SKM-1 (cell line): ENCODE measurements at regions not wholly inside any gene's neighbourhood (a gene's known extent, or its start where the extent isn't known, plus 50 kb on each side); places are given as distances from the start of the nearest gene placed in this dataset.

Source experiments
- DNase-seq: peaks from one replicate; lab custom pipeline; 2025; ENCODE audit not compliant: unreplicated experiment; lab: John Stamatoyannopoulos, UW

DNA sequence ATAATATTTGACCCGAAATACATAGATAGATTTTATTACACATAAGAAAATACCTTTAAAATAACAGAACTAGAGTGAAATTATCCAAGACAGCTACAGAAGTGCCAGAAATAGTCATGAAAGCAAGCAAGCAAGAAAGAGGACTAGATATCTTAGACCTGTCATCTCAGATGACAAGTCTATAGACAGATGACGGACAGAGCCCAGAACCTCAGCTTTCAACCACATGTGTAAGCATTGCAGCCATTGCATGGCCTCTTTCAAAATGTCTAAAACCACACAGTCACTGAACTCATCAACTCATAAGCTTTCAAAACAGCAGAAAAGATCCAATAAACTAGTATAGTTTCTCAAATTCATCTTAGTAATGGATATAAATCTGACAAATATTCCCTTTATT is 59.8 kb upstream of the FHIT start:
- no peak for DNase-seq

DNA sequence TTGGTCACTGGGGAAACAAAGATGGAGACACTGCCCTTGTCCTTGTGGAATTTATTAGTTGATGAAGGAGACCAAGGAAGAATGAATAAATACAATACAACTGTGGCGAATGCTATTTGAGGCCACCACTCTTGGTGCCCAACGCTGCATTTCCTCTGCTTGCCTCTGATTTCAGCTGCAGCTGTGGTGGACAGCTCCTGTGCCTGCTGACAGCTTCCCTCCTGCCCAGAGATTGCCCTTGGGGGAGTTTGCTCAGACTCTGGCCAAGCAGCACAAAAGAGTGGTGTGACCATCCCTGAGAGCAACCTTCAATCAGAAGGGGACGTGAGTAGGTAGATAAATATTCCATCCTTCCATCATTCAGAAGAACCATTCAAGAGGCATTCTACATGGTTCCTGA is 64.6 kb upstream of the FHIT start:
- DNase-seq = no peak

DNA sequence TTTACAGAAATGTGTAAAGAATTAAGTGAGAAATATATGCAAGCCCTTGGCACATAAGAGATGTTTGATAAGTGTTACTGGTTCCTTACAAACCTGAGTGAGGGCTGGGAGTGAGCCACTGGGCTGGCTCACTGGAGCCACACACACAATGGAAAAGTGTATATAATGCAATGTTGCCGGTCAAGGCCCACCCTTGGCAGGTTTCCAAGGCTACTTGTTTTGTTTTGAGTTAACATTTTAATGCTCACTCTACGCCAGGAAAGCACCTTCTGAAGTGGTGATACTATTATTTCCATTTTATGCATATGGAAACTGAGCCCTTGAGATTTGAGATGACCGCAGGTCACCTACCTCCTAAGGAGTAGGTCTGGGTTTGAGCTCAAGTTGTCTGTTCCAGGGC is 71.8 kb upstream of the FHIT start:
- no peak for DNase-seq

DNA sequence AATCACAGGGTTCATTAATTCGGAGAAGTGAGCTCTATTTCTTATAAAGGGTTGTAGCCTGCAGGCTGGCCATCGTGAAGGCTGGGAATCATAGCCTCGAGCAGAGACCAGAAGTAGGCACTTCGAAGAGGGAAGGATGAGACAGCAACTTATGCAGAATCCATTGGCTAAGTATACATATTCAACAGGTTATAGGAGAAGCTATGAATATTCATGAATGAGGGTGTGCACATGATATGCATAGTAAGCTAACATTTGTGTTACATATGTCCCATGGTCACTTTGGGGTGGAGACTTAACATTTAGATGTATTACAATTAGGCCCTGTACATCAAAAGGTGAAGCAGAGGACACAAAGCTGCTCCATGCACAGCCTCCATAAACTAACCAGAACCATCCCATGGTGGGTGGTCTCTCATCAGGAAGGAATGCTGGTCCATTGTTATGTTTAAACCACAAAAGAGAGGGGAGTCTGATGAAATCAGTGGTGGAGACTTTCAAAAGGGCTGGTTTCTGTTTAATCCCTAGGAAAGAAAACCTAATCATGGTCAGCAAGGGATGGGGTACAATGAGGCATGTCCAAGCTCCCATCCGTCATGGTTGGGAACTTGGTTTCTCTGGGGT is 80.8 kb upstream of the FHIT start:
- DNase-seq = no peak

DNA sequence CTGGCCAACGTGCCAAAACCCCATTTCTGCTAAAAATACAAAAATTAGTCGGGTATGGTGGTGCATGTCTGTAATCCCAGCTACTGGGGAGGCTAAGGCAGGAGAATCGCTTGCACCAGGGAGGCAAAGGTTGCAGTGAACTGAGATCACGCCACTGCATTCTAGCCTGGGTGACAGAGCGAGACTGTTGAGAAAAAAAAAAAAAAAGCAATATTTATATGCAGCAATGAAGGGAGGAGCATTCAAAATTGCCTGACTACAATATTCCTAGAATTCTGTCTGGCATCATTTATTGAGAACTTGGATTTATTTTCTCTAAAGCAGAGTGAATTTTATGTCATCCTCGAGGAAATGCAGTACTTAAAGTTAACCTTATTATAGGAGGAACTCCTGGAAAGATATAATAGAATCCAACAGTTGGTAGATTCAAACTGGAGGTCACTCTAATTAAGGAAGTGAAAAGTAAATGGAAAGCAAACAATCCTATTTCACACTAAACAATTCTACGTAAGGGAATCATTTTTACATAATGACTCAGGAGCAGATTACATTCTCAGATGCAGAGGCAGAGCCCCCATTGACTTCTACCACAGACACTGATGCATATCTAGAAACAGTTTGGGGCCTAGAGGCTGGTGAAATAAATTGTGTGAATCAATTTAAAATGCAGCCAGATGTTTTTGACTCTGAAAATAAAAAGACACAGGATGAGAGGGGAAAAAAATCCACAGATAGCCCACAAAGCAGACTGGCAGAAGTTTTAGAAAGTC is 82.1 kb upstream of the FHIT start:
- DNase-seq = no peak

DNA sequence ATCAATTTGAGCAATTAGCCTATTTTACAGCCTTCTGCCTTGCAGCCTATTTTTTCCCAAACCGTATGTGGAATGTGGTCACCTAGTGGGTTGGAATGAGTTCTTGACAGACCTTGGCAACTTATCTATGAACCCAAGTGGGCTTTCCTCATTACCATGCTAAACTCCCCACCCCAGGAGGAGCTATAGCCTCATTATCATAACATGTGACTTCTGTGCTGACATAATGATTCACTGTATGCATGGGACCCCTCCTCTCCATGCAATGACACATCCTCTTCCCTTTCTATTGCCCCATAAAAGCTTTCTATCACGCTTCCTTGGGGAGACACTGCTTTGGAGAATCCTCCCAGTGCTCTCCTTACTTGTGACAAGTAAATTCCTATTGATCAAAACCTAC is 83.5 kb upstream of the FHIT start:
- no peak for DNase-seq

DNA sequence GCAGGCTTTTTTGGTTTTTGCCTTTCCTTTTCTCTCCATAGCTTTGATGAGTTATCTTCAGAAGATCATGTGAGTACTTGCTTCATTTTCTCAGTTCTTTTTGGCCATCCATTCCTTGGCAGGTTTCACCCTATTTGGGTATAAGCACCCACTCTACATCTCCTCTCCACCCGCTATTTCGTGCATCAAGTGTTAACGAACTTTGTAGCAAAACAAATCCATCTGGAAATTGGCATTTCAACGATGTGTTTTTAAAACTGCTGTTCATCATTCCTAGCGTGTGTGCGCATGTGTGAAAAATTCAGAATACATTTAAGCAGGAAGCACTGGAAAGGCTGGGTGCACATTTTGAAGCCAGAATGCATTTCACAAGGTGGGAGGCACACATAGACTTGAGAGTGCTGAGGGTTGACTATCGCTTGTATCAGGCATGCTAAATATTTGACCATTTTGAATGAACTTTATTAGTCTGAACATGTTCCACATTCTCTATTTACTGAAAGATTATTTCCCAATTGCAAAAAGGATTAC is 89.7 kb upstream of the FHIT start:
- DNase-seq = no peak

DNA sequence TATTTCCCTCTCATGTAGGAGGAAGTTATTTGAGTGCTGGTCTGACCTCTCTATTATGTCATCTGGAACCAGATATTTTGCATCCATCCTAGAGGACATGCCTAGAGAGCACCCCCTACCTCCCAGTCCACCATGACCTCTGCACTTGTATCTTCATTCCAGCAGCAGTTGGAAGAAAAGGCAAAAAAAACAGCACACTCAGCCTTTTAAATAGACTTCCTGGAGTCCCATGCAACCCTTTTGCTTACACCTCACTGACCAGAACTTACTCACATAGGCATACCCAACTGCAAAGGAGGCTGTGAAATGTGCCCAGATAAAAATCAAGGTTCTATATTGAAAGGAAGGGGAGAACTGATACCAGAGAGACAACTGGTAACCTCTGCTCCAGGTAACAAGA is 92.3 kb upstream of the FHIT start:
- no peak for DNase-seq

DNA sequence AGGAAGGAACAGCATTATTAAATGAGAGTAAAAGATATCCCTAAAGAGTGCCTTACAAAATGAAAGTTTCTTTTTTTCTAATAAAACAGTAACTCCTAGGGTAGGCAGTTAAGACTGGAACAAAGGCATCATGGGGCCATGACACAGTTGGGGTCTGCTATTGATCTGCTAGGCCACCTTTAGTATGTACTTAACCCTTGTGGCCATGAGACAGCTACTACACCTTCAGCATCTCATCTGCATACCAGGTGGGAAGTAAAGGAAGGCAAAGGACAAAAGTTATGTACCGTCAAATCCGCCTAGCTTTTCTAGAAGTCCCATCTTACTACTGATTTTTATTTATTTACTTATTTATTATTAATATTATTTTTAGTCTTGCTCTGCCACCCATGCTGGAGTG is 93.8 kb upstream of the FHIT start:
- no peak for DNase-seq

DNA sequence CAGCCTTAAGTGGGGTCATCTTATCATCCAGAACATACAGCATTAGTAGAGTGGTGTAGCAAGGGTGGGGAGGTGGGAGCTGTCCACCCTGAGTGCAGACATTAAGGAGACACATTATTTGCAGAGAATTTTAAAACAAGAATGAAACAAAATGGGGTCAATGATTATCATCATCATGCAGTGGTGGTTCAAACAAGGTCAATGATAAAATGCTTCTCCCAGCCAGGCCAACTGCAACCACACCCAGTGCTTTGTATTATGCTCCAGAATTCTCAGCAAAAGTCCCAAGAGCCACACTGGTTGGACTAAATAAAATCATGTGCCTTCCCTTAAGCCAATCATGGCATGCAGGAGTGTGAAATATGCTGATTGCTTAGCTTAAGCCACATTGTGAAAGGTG is 96.7 kb upstream of the FHIT start:
- DNase-seq = no peak

DNA sequence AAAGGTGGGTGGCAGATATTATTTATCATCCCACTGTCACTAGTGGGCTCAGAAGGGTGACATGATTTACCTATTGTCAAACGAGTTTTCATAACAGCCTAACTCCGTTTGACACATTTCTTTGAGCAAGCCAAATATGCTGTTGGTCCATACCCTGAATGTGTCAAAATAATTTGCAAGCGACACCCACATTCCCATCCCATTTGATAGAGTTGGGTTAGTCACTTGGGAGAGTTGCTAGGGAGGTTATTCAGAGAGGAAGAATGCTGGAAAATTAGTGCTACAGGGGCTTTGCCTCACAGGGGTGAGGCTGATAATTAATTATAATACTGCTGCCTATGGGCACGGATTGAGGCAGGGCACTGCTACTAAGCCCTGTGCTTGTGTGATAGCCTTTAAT is 98.5 kb upstream of the FHIT start:
- DNase-seq = no peak

DNA sequence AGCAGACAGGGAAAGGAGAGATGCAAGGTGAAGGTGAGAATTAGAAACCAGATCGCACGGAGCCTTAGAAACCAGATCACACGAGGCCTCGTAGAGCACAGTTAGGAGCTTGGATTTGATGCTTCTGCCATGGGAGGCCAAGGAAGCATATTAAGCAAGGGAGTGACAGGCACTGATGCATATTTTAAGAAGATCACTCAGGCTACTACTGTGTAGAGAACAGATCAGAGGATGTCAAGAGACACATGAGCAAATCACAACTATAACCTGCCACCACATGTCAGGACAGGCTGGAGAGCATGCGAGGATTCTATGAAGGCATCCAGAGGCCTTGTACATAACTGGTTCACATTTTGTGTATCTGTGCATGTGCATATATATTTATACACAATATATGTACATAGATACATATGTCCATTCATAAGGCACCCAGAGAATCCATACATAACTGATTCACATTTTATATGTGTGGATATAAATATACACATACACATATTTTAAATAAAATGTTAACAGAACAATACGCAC is 99.6 kb upstream of the FHIT start:
- no peak for DNase-seq

DNA sequence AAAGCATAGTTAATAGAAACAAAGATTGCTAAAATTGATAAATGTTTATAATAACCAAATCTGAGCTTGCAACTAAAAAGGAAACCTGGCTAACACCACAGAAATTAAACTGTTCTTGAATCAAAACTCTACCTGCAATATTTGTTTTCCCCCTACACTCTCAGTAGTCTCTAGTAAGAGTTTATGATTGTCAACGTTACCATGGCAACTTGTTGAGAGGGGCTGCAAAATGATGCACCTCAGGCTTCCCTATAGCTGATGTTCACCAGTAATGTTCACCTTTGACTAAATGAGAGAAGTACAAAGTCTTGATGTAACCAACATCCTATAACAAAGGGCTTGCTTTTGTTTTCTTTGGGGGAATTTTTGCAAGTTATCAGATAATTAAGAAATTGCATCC is 101.1 kb upstream of the FHIT start:
- DNase-seq = no peak

DNA sequence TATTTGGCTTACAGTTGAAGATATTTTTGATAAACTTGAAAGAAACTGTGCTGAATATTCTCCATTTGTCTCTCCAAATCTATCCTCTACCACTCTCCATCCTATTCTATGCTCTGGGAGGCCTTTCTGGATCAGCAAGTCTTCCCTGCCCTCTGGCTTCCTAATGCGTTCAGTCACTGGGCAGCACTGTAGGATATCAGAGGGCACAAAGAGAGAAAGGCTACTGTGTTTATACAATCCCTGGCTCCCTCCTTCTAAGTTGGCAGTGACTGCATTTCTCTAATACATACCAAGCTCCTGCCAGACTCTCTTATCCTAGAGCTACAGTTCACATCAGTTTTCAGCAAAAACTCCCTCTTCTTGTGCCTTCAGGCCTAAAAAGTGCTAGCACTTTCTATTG is 102.1 kb upstream of the FHIT start:
- DNase-seq = no peak

DNA sequence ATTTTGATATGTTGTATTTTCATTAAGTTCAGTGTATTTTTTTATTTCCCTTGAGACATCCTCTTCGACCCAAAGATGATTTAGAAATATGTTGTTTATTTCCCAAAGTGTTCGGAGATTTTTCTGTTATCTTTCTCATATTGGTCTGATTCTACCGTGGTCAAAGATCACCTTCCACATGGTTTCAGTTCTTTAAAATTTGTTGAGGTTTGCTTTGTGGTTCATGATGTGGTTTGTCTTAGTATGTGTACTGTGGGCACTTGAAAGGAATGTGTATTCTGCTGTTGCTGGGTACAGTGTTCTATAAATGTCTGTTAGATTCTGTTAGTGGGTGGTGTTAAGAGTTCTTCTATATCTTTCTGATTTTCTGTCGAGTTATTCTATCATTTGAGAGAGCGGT is 103.4 kb upstream of the FHIT start:
- DNase-seq = no peak

DNA sequence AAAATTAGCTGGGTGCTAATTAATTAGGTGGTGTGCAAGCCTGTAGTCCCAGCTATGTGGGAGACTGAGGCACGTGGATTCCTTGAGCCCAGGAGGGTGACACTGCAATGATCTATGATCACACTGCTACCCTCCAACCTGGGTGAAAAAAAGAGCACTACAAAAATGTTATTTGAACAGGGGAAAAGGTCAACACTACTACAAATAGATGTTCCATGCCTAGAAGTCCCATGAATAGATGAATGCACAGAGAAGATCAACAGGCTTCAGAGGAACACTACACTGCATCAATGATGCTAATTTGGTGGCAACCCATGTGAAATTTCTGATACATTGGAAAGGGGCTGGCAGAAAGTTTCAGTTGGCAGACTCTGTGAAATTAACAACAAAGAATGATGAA is 105.4 kb upstream of the FHIT start:
- DNase-seq = no peak

DNA sequence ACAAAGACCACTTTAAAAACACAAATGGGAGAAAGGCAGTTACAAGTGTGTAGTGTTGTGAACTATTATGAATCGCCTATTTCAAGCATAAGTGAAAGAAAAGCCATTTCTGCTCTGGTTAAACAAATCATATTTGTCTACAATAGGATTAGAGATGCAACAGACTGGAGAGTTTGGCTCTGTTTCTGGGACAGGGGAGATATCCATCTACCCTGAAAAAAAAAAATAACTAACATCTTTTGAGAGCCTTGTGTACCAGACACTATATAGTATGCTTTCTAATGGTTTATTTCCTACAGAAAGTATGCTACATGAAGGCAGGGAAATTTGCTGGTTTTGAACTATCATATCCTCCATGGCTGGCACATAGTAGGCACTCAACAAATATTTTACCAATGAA is 106.7 kb upstream of the FHIT start:
- DNase-seq = no peak

DNA sequence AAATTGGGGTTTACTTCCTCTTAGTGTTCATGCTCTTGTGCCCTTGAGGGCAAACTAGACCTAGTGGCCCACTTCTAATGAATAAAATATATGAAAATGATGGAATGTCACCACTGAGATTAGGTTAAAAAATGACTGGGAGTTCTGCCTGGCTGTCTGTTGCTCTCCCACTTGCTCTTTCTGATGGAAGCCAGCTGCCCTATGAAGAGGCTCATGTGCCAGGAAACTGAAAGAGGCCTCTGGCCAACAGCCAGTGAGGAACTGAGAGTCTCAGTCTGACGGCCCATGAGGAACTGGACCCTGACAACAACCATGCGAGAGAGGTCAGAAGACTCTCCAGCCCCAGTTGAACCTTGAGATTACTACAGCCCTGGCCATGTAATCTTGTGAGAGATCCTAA is 107.1 kb upstream of the FHIT start:
- DNase-seq = peak; percentile 10

DNA sequence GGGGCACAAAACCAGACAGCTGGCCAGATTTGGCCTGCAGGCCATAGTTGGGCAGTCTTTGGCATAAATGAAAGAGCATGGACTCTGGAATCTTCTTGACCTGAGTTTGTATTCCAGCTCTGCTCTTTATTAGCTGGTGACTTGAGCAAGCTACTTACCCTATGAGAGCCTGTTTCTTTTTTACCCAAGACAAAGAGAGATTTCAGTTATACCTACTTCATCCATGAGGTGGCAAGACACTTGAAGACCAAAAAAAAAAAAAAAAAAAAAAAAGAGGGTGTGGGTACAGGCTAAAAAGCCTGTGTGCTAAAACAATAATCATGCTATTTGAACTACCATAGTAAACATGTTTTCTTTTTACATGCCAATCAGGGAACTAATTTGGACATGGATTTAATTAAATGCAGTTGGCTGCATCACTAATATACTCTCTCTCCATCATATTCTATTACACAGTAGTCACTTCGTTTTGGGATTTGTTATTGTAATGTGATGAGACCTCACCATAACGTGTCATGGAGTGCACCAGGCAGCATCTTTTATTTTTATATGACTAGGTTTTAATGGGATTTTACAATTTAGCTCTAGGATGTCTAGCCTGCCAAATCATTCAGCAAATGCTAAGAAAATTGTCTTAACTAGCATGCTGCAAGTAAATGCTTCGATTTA is 109.2 kb upstream of the FHIT start:
- no peak for DNase-seq

DNA sequence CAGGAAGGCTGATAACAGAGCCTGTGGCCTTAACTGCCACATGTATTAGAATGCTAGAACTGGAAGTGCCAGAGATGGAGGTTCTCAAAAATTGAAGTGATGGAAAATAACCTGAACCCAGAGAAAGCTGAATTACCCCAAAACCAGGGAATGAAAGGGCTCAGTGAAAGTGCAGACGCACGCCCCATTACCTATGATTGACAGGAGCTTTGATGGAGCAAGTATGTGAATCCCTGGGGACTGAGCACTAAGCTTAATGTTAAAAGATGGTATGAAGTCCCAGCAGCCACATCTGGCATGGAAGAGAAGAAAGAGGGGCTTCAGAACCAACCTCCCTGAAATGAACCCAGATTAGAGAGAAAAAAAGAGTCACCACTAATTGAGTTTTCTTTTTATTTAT is 118.4 kb upstream of the FHIT start:
- DNase-seq = no peak

DNA sequence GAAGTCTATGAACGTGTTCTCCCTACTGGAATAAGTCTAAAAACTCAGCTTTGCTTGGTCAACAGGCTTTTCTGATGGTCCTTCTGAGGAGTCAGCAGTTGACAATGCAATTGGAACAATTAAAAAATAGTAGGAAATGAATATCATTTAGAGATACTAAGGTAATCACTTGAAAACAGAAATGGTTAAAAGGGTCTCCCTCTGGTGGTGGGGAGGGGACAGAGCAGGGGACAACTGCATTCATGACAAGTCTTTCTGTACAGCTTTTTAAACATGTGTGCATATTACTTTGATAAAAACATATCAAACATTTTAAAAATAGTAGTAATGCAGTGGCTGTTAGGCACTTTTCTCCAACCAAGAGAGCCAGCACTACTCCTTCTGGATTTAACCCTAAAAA is 119.9 kb upstream of the FHIT start:
- DNase-seq = peak; percentile 4

DNA sequence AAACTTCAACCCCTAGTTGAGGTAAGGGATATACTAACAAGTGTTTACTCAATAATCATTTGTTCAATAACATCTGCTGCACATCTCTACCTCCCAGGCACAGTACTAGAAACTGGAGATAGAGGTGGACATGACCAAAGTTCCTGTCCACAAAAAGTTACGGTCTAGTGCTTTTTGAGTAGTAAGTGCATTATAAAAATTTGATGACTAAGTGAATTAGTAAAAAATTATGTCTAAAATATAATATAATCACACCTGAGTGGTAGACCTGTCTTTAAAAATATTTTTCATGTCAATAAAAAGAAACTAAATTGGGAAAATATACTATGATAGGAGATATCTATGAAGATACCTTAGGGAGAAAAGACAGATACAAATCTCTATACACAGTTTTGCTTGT is 121.5 kb upstream of the FHIT start:
- no peak for DNase-seq
